Hematopoietic multipotent progenitor cell treated with erythropoietin and hydrocortisone succinate and interleukin-3 and kit ligand, for 6 days (in vitro differentiated cells): ENCODE measurements at regions not wholly inside any gene's neighbourhood (a gene's known extent, or its start where the extent isn't known, plus 50 kb on each side); places are given as distances from the start of the nearest gene placed in this dataset.

ENCODE experiments used
- DNase-seq: peaks from one replicate; pipeline ENCODE4 v3.0.0-alpha.2; 2015

- DNase-seq: no peak
These were observed 88.8 kb upstream of the ZBTB40 start for GRCh38 chr1:22362626-22363402.

- no peak for DNase-seq
These were observed 88.0 kb upstream of the ZBTB40 start for GRCh38 chr1:22363403-22364325.

GRCh38 chr1:22364326-22364650 lies 87.4 kb upstream of the ZBTB40 start:
- no peak for DNase-seq

GRCh38 chr1:22364764-22365163 lies 86.9 kb upstream of the ZBTB40 start:
- DNase-seq: no peak

- no peak for DNase-seq
These were observed 86.0 kb upstream of the ZBTB40 start for GRCh38 chr1:22365331-22366295.

GRCh38 chr1:22366346-22366745 lies 85.3 kb upstream of the ZBTB40 start:
- DNase-seq: no peak

- DNase-seq: no peak
These were observed 83.5 kb upstream of the ZBTB40 start for GRCh38 chr1:22368125-22368524.

- DNase-seq: no peak
These were observed 82.1 kb upstream of the ZBTB40 start for GRCh38 chr1:22369294-22370189.

GRCh38 chr1:22370190-22370498 lies 81.5 kb upstream of the ZBTB40 start:
- no peak for DNase-seq

GRCh38 chr1:22371408-22371807 lies 80.2 kb upstream of the ZBTB40 start:
- no peak for DNase-seq

- no peak for DNase-seq
These were observed 78.4 kb upstream of the ZBTB40 start for GRCh38 chr1:22373252-22373651.

- no peak for DNase-seq
These were observed 77.7 kb upstream of the ZBTB40 start for GRCh38 chr1:22374001-22374400.

GRCh38 chr1:22375601-22376000 lies 76.0 kb upstream of the ZBTB40 start:
- DNase-seq: no peak

- no peak for DNase-seq
These were observed 75.7 kb upstream of the ZBTB40 start for GRCh38 chr1:22376001-22376400.

- no peak for DNase-seq
These were observed 75.1 kb upstream of the ZBTB40 start for GRCh38 chr1:22376546-22376945.

- no peak for DNase-seq
These were observed 74.7 kb upstream of the ZBTB40 start for GRCh38 chr1:22376976-22377375.

- no peak for DNase-seq
These were observed 72.1 kb upstream of the ZBTB40 start for GRCh38 chr1:22379566-22379965.

GRCh38 chr1:22380024-22380785 lies 71.4 kb upstream of the ZBTB40 start:
- DNase-seq: no peak

- DNase-seq: no peak
These were observed 67.9 kb upstream of the ZBTB40 start for GRCh38 chr1:22383526-22384294.

- no peak for DNase-seq
These were observed 66.1 kb upstream of the ZBTB40 start for GRCh38 chr1:22385537-22385936.

GRCh38 chr1:22386774-22387173 lies 64.9 kb upstream of the ZBTB40 start:
- DNase-seq: no peak
